ENCODE measurements at regions not wholly inside any gene's neighbourhood (a gene's known extent, or its start where the extent isn't known, plus 50 kb on each side); places are given as distances from the start of the nearest gene placed in this dataset.

DNA sequence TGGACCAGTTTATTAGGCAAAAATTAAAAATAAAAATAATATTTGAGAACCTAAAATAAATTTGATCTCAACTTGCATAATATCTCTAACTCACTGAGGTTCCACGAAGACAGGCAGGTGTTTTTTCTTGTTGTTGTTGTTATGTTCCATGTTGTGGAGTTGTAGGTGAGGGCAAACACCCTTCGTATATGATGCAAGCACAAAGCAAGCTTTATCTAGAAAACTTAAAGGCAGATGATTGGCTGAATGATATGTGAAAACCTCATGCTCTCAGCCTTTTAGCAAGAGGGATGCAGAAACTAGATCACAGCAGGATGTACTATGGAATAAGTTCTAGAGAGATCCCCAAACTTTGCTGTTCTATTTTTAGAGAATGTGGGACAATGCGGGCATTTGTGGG is 502.7 kb downstream of the ETNK1 start:
- ChIA-PET RAD21 (ENCODE audit: unreplicated experiment) (no interaction called here), SMC1A (ENCODE audit: uncharacterized antibody, unreplicated experiment) (no interaction called here), CTCF (no interaction called here), POLR2A (no interaction called here)
- Histone ChIP-seq H3K4me2 (ENCODE audit: control insufficient read depth, insufficient read depth) (no peak overlapping the region), H3K27ac (ENCODE audit: control insufficient read depth, insufficient read depth) (no peak overlapping the region), H3K4me3 (no peak overlapping the region), H3K79me2 (ENCODE audit: control insufficient read depth, insufficient read depth, low read length) (no peaks in the 10 kb centered on the region), H3K9ac (ENCODE audit: control insufficient read depth, insufficient read depth, low read length) (no peak overlapping the region), H3K9me3 (replicated peaks; ENCODE audit: control insufficient read depth, insufficient read depth, low read length) (no peaks in the 10 kb centered on the region), H3K36me3 (ENCODE audit: control insufficient read depth in 2 of 2, insufficient read depth in 2 of 2, low read length in 1 of 2) (no peaks in the 10 kb centered on the region), H4K20me1 (ENCODE audit: control insufficient read depth, insufficient read depth) (no peaks in the 10 kb centered on the region), H3K4me1 (ENCODE audit: control insufficient read depth, insufficient read depth, low read length) (no peaks in the 10 kb centered on the region), H3K27me3 (replicated peaks in 1 of 2; ENCODE audit: control insufficient read depth in 2 of 2, insufficient read depth in 2 of 2, low read length in 1 of 2) (no peaks in the 10 kb centered on the region), H2AFZ (ENCODE audit: control insufficient read depth, low read depth, low read length) (no peak overlapping the region)
- intact Hi-C loops (cut with micrococcal nuclease; ENCODE audit: unreplicated experiment) (no loop called here), in situ Hi-C loops (cut with MboI) (no loop called here)
- BruUV-seq (replicated peaks), result no TSS peak
- TF ChIP-seq, protein P1, sequence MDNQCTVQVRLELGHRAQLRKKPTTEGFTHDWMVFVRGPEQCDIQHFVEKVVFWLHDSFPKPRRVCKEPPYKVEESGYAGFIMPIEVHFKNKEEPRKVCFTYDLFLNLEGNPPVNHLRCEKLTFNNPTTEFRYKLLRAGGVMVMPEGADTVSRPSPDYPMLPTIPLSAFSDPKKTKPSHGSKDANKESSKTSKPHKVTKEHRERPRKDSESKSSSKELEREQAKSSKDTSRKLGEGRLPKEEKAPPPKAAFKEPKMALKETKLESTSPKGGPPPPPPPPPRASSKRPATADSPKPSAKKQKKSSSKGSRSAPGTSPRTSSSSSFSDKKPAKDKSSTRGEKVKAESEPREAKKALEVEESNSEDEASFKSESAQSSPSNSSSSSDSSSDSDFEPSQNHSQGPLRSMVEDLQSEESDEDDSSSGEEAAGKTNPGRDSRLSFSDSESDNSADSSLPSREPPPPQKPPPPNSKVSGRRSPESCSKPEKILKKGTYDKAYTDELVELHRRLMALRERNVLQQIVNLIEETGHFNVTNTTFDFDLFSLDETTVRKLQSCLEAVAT (IDR thresholded peaks at IDR 0.05), result no peak
- no peak for TF ChIP-seq ESRRA (IDR thresholded peaks at IDR 0.05; ENCODE audit: low read length)
- no peak for TF ChIP-seq YBX1 (IDR thresholded peaks at IDR 0.05)
- TF ChIP-seq SMAD5 (IDR thresholded peaks at IDR 0.05; ENCODE audit: low read depth), result no peak
- TF ChIP-seq, protein P2, sequence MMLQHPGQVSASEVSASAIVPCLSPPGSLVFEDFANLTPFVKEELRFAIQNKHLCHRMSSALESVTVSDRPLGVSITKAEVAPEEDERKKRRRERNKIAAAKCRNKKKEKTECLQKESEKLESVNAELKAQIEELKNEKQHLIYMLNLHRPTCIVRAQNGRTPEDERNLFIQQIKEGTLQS (IDR thresholded peaks at IDR 0.05; ENCODE audit: borderline replicate concordance, extremely low read depth, low read depth, low read length), result no peak
- TF ChIP-seq BMI1 (IDR thresholded peaks at IDR 0.05; ENCODE audit: borderline replicate concordance), result no peak
- no peak for TF ChIP-seq RELA (IDR thresholded peaks at IDR 0.05; ENCODE audit: borderline replicate concordance, partially characterized antibody)
- TF ChIP-seq, protein P3, sequence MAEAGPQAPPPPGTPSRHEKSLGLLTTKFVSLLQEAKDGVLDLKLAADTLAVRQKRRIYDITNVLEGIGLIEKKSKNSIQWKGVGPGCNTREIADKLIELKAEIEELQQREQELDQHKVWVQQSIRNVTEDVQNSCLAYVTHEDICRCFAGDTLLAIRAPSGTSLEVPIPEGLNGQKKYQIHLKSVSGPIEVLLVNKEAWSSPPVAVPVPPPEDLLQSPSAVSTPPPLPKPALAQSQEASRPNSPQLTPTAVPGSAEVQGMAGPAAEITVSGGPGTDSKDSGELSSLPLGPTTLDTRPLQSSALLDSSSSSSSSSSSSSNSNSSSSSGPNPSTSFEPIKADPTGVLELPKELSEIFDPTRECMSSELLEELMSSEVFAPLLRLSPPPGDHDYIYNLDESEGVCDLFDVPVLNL (IDR thresholded peaks at IDR 0.05; ENCODE audit: low read depth, low read length), result no peak
- no peak for TF ChIP-seq IKZF1 (conservative IDR thresholded peaks at IDR 0.05)
- TF ChIP-seq TARDBP (IDR thresholded peaks at IDR 0.05; ENCODE audit: borderline replicate concordance), result no peak
- TF ChIP-seq YY1 (IDR thresholded peaks at IDR 0.05; ENCODE audit: low read depth, low read length), result no peak
- TF ChIP-seq FOXM1 (IDR thresholded peaks at IDR 0.05; ENCODE audit: low read depth, low read length), result no peak
- no peak for TF ChIP-seq SMAD1 (IDR thresholded peaks at IDR 0.05; ENCODE audit: low read depth, partially characterized antibody)
- ATAC-seq, result no peak
- DNase-seq (ENCODE audit: low read depth, low spot score), result no peak
- no peak for FAIRE-seq
- 26% methylated on average over 3 of the region's 3 CpGs for WGBS (ENCODE audit: insufficient coverage, insufficient replicate concordance, low lambda C conversion rate, missing lambda C conversion rate)
